H1 (cell line): ENCODE measurements at regions not wholly inside any gene's neighbourhood (a gene's known extent, or its start where the extent isn't known, plus 50 kb on each side); places are given as distances from the start of the nearest gene placed in this dataset.

ENCODE experiments used
- NRF1 ChIP-seq: IDR thresholded peaks from 2 replicates; pipeline ENCODE4 v1.6.1; 2011; ENCODE audit warnings: mild to moderate bottlenecking, low read depth, low read length, improper control_type of control experiment
- TF ChIP-seq, protein P1 (sequence below): fragments of 300-600 bp; sonication (generic); IDR thresholded peaks from 2 replicates; pipeline ENCODE4 v1.7.1; 2012; ENCODE audit warnings: low read length, moderate library complexity, mild to moderate bottlenecking, inconsistent platforms; ENCODE audit not compliant: insufficient replicate concordance

DNA sequence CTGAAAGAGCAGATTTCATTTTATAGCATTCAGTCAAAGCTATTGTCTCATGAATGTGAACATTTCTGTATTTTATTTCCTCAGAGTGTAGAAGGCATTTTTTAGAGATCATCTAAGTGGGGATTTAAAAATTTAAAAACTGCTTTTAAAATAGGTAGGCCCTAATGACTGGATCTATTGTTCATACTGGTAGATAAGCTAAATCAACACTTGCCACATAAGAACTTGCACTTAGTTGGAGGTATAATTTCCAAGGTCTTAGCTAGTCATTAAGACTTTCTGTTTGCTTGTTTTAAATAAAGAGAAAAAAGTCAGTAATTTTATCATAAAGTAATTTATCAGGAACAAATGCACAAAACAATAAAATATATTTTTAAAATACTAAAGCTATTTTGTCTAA, 75.2 kb upstream of the LMO3 start (continued):
- TF ChIP-seq, protein P1, sequence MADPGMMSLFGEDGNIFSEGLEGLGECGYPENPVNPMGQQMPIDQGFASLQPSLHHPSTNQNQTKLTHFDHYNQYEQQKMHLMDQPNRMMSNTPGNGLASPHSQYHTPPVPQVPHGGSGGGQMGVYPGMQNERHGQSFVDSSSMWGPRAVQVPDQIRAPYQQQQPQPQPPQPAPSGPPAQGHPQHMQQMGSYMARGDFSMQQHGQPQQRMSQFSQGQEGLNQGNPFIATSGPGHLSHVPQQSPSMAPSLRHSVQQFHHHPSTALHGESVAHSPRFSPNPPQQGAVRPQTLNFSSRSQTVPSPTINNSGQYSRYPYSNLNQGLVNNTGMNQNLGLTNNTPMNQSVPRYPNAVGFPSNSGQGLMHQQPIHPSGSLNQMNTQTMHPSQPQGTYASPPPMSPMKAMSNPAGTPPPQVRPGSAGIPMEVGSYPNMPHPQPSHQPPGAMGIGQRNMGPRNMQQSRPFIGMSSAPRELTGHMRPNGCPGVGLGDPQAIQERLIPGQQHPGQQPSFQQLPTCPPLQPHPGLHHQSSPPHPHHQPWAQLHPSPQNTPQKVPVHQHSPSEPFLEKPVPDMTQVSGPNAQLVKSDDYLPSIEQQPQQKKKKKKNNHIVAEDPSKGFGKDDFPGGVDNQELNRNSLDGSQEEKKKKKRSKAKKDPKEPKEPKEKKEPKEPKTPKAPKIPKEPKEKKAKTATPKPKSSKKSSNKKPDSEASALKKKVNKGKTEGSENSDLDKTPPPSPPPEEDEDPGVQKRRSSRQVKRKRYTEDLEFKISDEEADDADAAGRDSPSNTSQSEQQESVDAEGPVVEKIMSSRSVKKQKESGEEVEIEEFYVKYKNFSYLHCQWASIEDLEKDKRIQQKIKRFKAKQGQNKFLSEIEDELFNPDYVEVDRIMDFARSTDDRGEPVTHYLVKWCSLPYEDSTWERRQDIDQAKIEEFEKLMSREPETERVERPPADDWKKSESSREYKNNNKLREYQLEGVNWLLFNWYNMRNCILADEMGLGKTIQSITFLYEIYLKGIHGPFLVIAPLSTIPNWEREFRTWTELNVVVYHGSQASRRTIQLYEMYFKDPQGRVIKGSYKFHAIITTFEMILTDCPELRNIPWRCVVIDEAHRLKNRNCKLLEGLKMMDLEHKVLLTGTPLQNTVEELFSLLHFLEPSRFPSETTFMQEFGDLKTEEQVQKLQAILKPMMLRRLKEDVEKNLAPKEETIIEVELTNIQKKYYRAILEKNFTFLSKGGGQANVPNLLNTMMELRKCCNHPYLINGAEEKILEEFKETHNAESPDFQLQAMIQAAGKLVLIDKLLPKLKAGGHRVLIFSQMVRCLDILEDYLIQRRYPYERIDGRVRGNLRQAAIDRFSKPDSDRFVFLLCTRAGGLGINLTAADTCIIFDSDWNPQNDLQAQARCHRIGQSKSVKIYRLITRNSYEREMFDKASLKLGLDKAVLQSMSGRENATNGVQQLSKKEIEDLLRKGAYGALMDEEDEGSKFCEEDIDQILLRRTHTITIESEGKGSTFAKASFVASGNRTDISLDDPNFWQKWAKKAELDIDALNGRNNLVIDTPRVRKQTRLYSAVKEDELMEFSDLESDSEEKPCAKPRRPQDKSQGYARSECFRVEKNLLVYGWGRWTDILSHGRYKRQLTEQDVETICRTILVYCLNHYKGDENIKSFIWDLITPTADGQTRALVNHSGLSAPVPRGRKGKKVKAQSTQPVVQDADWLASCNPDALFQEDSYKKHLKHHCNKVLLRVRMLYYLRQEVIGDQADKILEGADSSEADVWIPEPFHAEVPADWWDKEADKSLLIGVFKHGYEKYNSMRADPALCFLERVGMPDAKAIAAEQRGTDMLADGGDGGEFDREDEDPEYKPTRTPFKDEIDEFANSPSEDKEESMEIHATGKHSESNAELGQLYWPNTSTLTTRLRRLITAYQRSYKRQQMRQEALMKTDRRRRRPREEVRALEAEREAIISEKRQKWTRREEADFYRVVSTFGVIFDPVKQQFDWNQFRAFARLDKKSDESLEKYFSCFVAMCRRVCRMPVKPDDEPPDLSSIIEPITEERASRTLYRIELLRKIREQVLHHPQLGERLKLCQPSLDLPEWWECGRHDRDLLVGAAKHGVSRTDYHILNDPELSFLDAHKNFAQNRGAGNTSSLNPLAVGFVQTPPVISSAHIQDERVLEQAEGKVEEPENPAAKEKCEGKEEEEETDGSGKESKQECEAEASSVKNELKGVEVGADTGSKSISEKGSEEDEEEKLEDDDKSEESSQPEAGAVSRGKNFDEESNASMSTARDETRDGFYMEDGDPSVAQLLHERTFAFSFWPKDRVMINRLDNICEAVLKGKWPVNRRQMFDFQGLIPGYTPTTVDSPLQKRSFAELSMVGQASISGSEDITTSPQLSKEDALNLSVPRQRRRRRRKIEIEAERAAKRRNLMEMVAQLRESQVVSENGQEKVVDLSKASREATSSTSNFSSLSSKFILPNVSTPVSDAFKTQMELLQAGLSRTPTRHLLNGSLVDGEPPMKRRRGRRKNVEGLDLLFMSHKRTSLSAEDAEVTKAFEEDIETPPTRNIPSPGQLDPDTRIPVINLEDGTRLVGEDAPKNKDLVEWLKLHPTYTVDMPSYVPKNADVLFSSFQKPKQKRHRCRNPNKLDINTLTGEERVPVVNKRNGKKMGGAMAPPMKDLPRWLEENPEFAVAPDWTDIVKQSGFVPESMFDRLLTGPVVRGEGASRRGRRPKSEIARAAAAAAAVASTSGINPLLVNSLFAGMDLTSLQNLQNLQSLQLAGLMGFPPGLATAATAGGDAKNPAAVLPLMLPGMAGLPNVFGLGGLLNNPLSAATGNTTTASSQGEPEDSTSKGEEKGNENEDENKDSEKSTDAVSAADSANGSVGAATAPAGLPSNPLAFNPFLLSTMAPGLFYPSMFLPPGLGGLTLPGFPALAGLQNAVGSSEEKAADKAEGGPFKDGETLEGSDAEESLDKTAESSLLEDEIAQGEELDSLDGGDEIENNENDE: no peak
- no peak for TF ChIP-seq NRF1
